ENCODE measurements at regions not wholly inside any gene's neighbourhood (a gene's known extent, or its start where the extent isn't known, plus 50 kb on each side); places are given as distances from the start of the nearest gene placed in this dataset.

DNA sequence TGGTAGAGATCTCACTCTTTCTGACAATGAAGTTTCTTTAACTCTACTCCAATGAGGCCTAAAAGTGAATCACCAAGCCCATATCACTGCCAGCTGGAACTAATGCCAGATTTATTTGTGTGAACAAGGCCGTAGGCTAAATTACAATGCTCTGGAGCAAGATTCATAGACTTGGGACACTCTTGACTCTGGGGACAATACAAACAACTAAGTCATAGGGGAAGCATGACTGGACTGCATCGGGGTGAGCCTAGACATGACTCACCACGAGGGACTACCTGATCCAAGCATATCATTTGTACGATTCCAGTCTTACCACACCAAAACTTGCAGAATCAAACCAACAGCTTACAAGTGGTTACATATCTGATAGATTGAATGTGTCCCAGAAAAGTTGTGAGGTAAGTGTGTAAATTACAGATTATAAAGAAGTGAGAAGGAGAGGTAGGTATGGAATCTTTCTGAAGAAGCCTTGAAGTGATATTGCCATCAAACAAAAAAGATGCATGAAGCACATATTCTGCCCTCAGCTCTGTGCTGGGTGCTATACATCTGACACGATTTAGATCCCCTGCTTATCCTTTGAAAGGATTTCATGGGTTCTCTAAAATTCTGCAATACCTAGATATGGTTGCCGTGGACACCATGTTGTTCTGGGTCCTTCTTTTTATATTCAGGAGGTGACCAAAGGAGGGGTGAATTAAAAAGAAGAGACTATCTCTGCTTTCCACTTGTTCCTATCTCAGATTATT, 199.3 kb upstream of the PDE4D start:
- no peaks in the 10 kb centered on the region for H3K36me3 ChIP-seq (ENCODE audit: control insufficient read depth, insufficient read depth, low read length)
- Mint-ChIP-seq H3K36me3 (ENCODE audit: low read depth) (no peaks in the 10 kb centered on the region), H3K27ac (no peak overlapping the region), H3K4me3 (no peak overlapping the region), H3K4me1 (peaks cover under 1% of the 10 kb centered on the region), H3K9me3 (peaks cover 3% of the 10 kb centered on the region), H3K27me3 (ENCODE audit: insufficient read depth) (no peaks in the 10 kb centered on the region)
- no peaks in the 10 kb centered on the region for H3K27me3 ChIP-seq (ENCODE audit: control insufficient read depth, insufficient read depth, low read length, poor library complexity, severe bottlenecking)
- H3K27ac ChIP-seq (ENCODE audit: low read depth, low read length): no peak overlapping the region
- H3K9ac ChIP-seq (ENCODE audit: extremely low read depth, low read length, poor library complexity, severe bottlenecking): no peak overlapping the region
- H3K4me1 ChIP-seq (ENCODE audit: control insufficient read depth, insufficient read depth, low read length): no peaks in the 10 kb centered on the region
- TF ChIP-seq, protein P1, sequence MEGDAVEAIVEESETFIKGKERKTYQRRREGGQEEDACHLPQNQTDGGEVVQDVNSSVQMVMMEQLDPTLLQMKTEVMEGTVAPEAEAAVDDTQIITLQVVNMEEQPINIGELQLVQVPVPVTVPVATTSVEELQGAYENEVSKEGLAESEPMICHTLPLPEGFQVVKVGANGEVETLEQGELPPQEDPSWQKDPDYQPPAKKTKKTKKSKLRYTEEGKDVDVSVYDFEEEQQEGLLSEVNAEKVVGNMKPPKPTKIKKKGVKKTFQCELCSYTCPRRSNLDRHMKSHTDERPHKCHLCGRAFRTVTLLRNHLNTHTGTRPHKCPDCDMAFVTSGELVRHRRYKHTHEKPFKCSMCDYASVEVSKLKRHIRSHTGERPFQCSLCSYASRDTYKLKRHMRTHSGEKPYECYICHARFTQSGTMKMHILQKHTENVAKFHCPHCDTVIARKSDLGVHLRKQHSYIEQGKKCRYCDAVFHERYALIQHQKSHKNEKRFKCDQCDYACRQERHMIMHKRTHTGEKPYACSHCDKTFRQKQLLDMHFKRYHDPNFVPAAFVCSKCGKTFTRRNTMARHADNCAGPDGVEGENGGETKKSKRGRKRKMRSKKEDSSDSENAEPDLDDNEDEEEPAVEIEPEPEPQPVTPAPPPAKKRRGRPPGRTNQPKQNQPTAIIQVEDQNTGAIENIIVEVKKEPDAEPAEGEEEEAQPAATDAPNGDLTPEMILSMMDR (conservative IDR thresholded peaks at IDR 0.05): no peak
- no peak overlapping the region for H3K4me3 ChIP-seq (ENCODE audit: low read length)
- no peak for DNase-seq
- 89 to 95% methylated on average over 2 to 6 of the region's 6 CpGs for WGBS, 2 experiments (ENCODE audit: insufficient coverage in 1 of 2, insufficient read length in 1 of 2)
- H3K9me3 ChIP-seq (ENCODE audit: control insufficient read depth, low read length): peaks cover 4% of the 10 kb centered on the region

- TF ChIP-seq, protein P1 (conservative IDR thresholded peaks at IDR 0.05): no peak
- no peak overlapping the region for H3K27ac ChIP-seq (ENCODE audit: low read depth, low read length)
- H3K9me3 ChIP-seq (ENCODE audit: control insufficient read depth, low read length): peaks cover 15% of the 10 kb centered on the region
- peaks cover 8% of the 10 kb centered on the region for H3K9me3 Mint-ChIP-seq
- no peak overlapping the region for H3K27ac Mint-ChIP-seq
- H3K4me1 ChIP-seq (ENCODE audit: control insufficient read depth, insufficient read depth, low read length): no peaks in the 10 kb centered on the region
- no peak overlapping the region for H3K4me3 ChIP-seq (ENCODE audit: low read length)
- no peaks in the 10 kb centered on the region for H3K27me3 Mint-ChIP-seq (ENCODE audit: insufficient read depth)
- H3K27me3 ChIP-seq (ENCODE audit: control insufficient read depth, insufficient read depth, low read length, poor library complexity, severe bottlenecking): no peaks in the 10 kb centered on the region
- no peak overlapping the region for H3K9ac ChIP-seq (ENCODE audit: extremely low read depth, low read length, poor library complexity, severe bottlenecking)
- H3K4me3 Mint-ChIP-seq: no peak overlapping the region
- no peaks in the 10 kb centered on the region for H3K36me3 Mint-ChIP-seq (ENCODE audit: low read depth)
- H3K4me1 Mint-ChIP-seq: no peaks in the 10 kb centered on the region
- H3K36me3 ChIP-seq (ENCODE audit: control insufficient read depth, insufficient read depth, low read length): no peaks in the 10 kb centered on the region
- no peak for DNase-seq
These were observed 193.1 kb upstream of the PDE4D start for GRCh38 chr5:60086583-60086982.

DNA sequence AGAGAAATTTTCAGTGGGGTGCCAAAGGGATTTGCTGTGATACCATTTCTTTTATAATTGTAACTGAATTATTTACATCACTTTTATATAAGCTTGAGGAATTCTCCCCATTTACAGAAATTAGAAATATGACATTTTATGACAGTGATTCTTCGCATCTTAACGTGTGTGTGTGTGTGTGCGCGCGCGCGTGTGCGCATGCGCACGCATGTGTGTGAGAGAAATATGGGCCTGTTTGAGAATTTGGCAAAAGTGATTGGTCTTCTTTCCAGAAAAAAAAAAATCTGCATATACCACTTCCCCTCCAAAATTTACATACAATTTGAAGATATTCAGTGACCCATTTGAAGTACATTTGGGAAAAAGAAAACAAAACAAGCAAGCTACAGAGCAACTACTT, 190.7 kb upstream of the PDE4D start:
- H3K27ac ChIP-seq (ENCODE audit: low read depth, low read length): no peak overlapping the region
- no peaks in the 10 kb centered on the region for H3K36me3 Mint-ChIP-seq (ENCODE audit: low read depth)
- H3K9ac ChIP-seq (ENCODE audit: extremely low read depth, low read length, poor library complexity, severe bottlenecking): no peak overlapping the region
- no peak overlapping the region for H3K4me3 Mint-ChIP-seq
- H3K9me3 Mint-ChIP-seq: peaks cover 14% of the 10 kb centered on the region
- H3K36me3 ChIP-seq (ENCODE audit: control insufficient read depth, insufficient read depth, low read length): no peaks in the 10 kb centered on the region
- 99 to 100% methylated on average over 4 to 10 of the region's 10 CpGs for WGBS, 2 experiments (ENCODE audit: insufficient coverage in 1 of 2, insufficient read length in 1 of 2)
- no peak overlapping the region for H3K27ac Mint-ChIP-seq
- H3K4me3 ChIP-seq (ENCODE audit: low read length): no peak overlapping the region
- H3K27me3 Mint-ChIP-seq (ENCODE audit: insufficient read depth): no peaks in the 10 kb centered on the region
- no peaks in the 10 kb centered on the region for H3K4me1 ChIP-seq (ENCODE audit: control insufficient read depth, insufficient read depth, low read length)
- no peaks in the 10 kb centered on the region for H3K4me1 Mint-ChIP-seq
- H3K27me3 ChIP-seq (ENCODE audit: control insufficient read depth, insufficient read depth, low read length, poor library complexity, severe bottlenecking): no peaks in the 10 kb centered on the region
- TF ChIP-seq, protein P1 (conservative IDR thresholded peaks at IDR 0.05): no peak
- peaks cover 15% of the 10 kb centered on the region for H3K9me3 ChIP-seq (ENCODE audit: control insufficient read depth, low read length)
- no peak for DNase-seq
